HFFc6 (cell line): ENCODE measurements at regions not wholly inside any gene's neighbourhood (a gene's known extent, or its start where the extent isn't known, plus 50 kb on each side); places are given as distances from the start of the nearest gene placed in this dataset.

Experiments
- DNase-seq: peaks from one replicate; pipeline ENCODE4 v3.0.0-alpha.2; 2018
- H3K27ac Mint-ChIP-seq: 2 replicates; pipeline ENCODE4 v1.8.0; 2020; ENCODE audit warnings: mild to moderate bottlenecking, mixed read lengths
- H3K27me3 Mint-ChIP-seq: 2 replicates; pipeline ENCODE4 v1.8.0; 2021; ENCODE audit warnings: mild to moderate bottlenecking, moderate library complexity, mixed read lengths; ENCODE audit not compliant: insufficient read depth
- H3K36me3 Mint-ChIP-seq: 2 replicates; pipeline ENCODE4 v1.8.0; 2021; ENCODE audit warnings: low read depth, mixed read lengths
- H3K4me1 Mint-ChIP-seq: 2 replicates; pipeline ENCODE4 v1.8.0; 2020; ENCODE audit warnings: low read depth, mixed read lengths
- H3K4me3 Mint-ChIP-seq: 2 replicates; pipeline ENCODE4 v1.8.0; 2020; ENCODE audit warnings: mild to moderate bottlenecking, moderate library complexity, mixed read lengths
- H3K9me3 Mint-ChIP-seq: 2 replicates; pipeline ENCODE4 v1.8.0; 2020; ENCODE audit warnings: mild to moderate bottlenecking, mixed read lengths
- CTCF ChIP-seq: fragments of 200-600 bp; sonication (generic); IDR thresholded peaks from 2 replicates; pipeline ENCODE4 v1.5.0; 2021; ENCODE audit warnings: antibody characterized with exemption, mild to moderate bottlenecking

GRCh38 chr10:36390221-36390620 is 735.2 kb upstream of the ANKRD30A start:
- Mint-ChIP-seq H3K27me3 (no peaks in the 10 kb centered on the region), H3K27ac (no peak overlapping the region), H3K4me3 (no peak overlapping the region), H3K36me3 (0 out of 2 replicates have a peak, but pooled peaks cover 4% of the 10 kb centered on the region), H3K9me3 (peaks cover 31% of the 10 kb centered on the region), H3K4me1 (no peaks in the 10 kb centered on the region)
- no peak for TF ChIP-seq CTCF
- DNase-seq = no peak

GRCh38 chr10:36388166-36388565 is 737.2 kb upstream of the ANKRD30A start:
- no peaks in the 10 kb centered on the region for H3K4me1 Mint-ChIP-seq
- no peak overlapping the region for H3K4me3 Mint-ChIP-seq
- no peaks in the 10 kb centered on the region for H3K27me3 Mint-ChIP-seq
- DNase-seq = no peak
- H3K36me3 Mint-ChIP-seq = 0 out of 2 replicates have a peak, but pooled peaks cover 4% of the 10 kb centered on the region
- TF ChIP-seq CTCF = no peak
- no peak overlapping the region for H3K27ac Mint-ChIP-seq
- H3K9me3 Mint-ChIP-seq = peaks cover 32% of the 10 kb centered on the region

- H3K36me3 Mint-ChIP-seq = 0 out of 2 replicates have a peak, but pooled peaks cover 4% of the 10 kb centered on the region
- no peaks in the 10 kb centered on the region for H3K4me1 Mint-ChIP-seq
- H3K27me3 Mint-ChIP-seq = no peaks in the 10 kb centered on the region
- H3K27ac Mint-ChIP-seq = no peak overlapping the region
- no peak for TF ChIP-seq CTCF
- DNase-seq = no peak
- H3K9me3 Mint-ChIP-seq = peaks cover 34% of the 10 kb centered on the region
- H3K4me3 Mint-ChIP-seq = no peak overlapping the region
Measured at GRCh38 chr10:36385693-36386092, 739.7 kb upstream of the ANKRD30A start.

GRCh38 chr10:36383349-36383748 is 741.3 kb upstream of the FZD8 start:
- no peak for TF ChIP-seq CTCF
- H3K9me3 Mint-ChIP-seq = peaks cover 29% of the 10 kb centered on the region; the same call in 1 of the 2 replicates
- H3K4me1 Mint-ChIP-seq = no peaks in the 10 kb centered on the region
- no peak overlapping the region for H3K27ac Mint-ChIP-seq
- no peaks in the 10 kb centered on the region for H3K27me3 Mint-ChIP-seq
- H3K4me3 Mint-ChIP-seq = no peak overlapping the region
- H3K36me3 Mint-ChIP-seq = no peaks in the 10 kb centered on the region
- DNase-seq = no peak

GRCh38 chr10:36381748-36382147 is 739.7 kb upstream of the FZD8 start:
- DNase-seq = no peak
- no peak overlapping the region for H3K27ac Mint-ChIP-seq
- H3K4me3 Mint-ChIP-seq = no peak overlapping the region

More at GRCh38 chr10:36381748-36382147, 739.7 kb upstream of the FZD8 start:
- Mint-ChIP-seq H3K4me1 (no peaks in the 10 kb centered on the region), H3K27me3 (no peaks in the 10 kb centered on the region), H3K36me3 (no peaks in the 10 kb centered on the region), H3K9me3 (peaks cover 32% of the 10 kb centered on the region)
- no peak for TF ChIP-seq CTCF
